Natural killer cell treated with Interleukin-12 subunit alpha and Interleukin-12 subunit beta and Interleukin-15 and Interleukin-18, amount 100 ng/mL, for 72 hours (primary cell): ENCODE measurements at regions not wholly inside any gene's neighbourhood (a gene's known extent, or its start where the extent isn't known, plus 50 kb on each side); places are given as distances from the start of the nearest gene placed in this dataset.

Experiments
- ATAC-seq, 2 donors: fragments of 150-1000 bp; cut with Tn5 transposase in 1 of 2; sonication (Bioruptor Pico), chemical (Tn5 transposase) in 1 of 2; 2 replicates each; pipeline ENCODE4 v1.10.0; 2021
- DNase-seq: peaks from one replicate; pipeline ENCODE4 v3.0.0; 2022; ENCODE audit warnings: low spot score
- H3K27ac Mint-ChIP-seq, 2 donors: 1 replicate in 1 of 2; 2 replicates in 1 of 2; pipeline ENCODE4 v1.8.0; 2022; ENCODE audit warnings: mixed read lengths in 2 of 2, mild to moderate bottlenecking in 1 of 2, moderate library complexity in 1 of 2
- H3K27me3 Mint-ChIP-seq, 2 donors: 1 replicate in 1 of 2; 2 replicates in 1 of 2; pipeline ENCODE4 v1.8.0; 2022; ENCODE audit warnings: mixed read lengths in 2 of 2
- H3K36me3 Mint-ChIP-seq: one replicate; pipeline ENCODE4 v1.8.0; 2022; ENCODE audit warnings: mixed read lengths
- H3K4me1 Mint-ChIP-seq, 2 donors: 1 replicate in 1 of 2; 2 replicates in 1 of 2; pipeline ENCODE4 v1.8.0; 2022; ENCODE audit warnings: low read depth in 2 of 2, mixed read lengths in 2 of 2, mild to moderate bottlenecking in 1 of 2
- H3K4me3 Mint-ChIP-seq: one replicate; pipeline ENCODE4 v1.8.0; 2022; ENCODE audit warnings: mixed read lengths
- H3K9me3 Mint-ChIP-seq: 2 replicates; pipeline ENCODE4 v1.8.0; 2022; ENCODE audit warnings: mixed read lengths

- Mint-ChIP-seq H3K4me1 (no peaks in the 10 kb centered on the region), H3K27ac (no peak overlapping the region), H3K9me3 (peaks cover 35% of the 10 kb centered on the region), H3K4me3 (no peak overlapping the region), H3K36me3 (peaks cover 10% of the 10 kb centered on the region), H3K27me3 (no peaks in the 10 kb centered on the region)
- DNase-seq (no peak), ATAC-seq (no peak)
These were observed 355.9 kb upstream of the TENM4 start for GRCh38 chr11:79796704-79797103.

- DNase-seq, result no peak
- H3K27me3 Mint-ChIP-seq, result no peaks in the 10 kb centered on the region
These were observed 353.9 kb upstream of the TENM4 start for GRCh38 chr11:79794484-79795393.

GRCh38 chr11:79794057-79794456 is 353.2 kb upstream of the TENM4 start:
- Mint-ChIP-seq H3K4me1 (no peaks in the 10 kb centered on the region), H3K27ac (no peak overlapping the region)

More at GRCh38 chr11:79794484-79795393, 353.9 kb upstream of the TENM4 start:
- Mint-ChIP-seq H3K4me3 (no peak overlapping the region), H3K27ac (no peak overlapping the region), H3K4me1 (no peaks in the 10 kb centered on the region), H3K9me3 (peaks cover 27% of the 10 kb centered on the region), H3K36me3 (peaks cover 17% of the 10 kb centered on the region)
- no peak for ATAC-seq

GRCh38 chr11:79786961-79787360 is 346.1 kb upstream of the TENM4 start:
- ATAC-seq (no peak), DNase-seq (no peak)
- Mint-ChIP-seq H3K4me3 (no peak overlapping the region), H3K9me3 (peaks cover 20% of the 10 kb centered on the region), H3K27me3 (no peaks in the 10 kb centered on the region), H3K4me1 (no peaks in the 10 kb centered on the region), H3K36me3 (peaks cover 7% of the 10 kb centered on the region), H3K27ac (no peak overlapping the region)

More at GRCh38 chr11:79794057-79794456, 353.2 kb upstream of the TENM4 start:
- Mint-ChIP-seq H3K9me3 (peaks cover 27% of the 10 kb centered on the region), H3K4me3 (no peak overlapping the region), H3K36me3 (peaks cover 17% of the 10 kb centered on the region), H3K27me3 (no peaks in the 10 kb centered on the region)
- no peak for DNase-seq
- no peak for ATAC-seq

GRCh38 chr11:79783833-79784232 is 343.0 kb upstream of the TENM4 start:
- Mint-ChIP-seq H3K36me3 (no peaks in the 10 kb centered on the region), H3K4me3 (no peak overlapping the region), H3K4me1 (no peaks in the 10 kb centered on the region), H3K27ac (no peak overlapping the region), H3K27me3 (no peaks in the 10 kb centered on the region), H3K9me3 (peaks cover 21% of the 10 kb centered on the region)
- ATAC-seq, result no peak
- no peak for DNase-seq

- no peaks in the 10 kb centered on the region for H3K27me3 Mint-ChIP-seq
- no peak for ATAC-seq
- peaks cover 21% of the 10 kb centered on the region for H3K9me3 Mint-ChIP-seq
- H3K4me1 Mint-ChIP-seq, result no peaks in the 10 kb centered on the region
- no peak for DNase-seq
- peaks cover 4% of the 10 kb centered on the region for H3K36me3 Mint-ChIP-seq
- no peak overlapping the region for H3K4me3 Mint-ChIP-seq
- no peak overlapping the region for H3K27ac Mint-ChIP-seq
These were observed 327.5 kb upstream of the TENM4 start for GRCh38 chr11:79768343-79768742.

GRCh38 chr11:79762279-79762921 is 321.6 kb upstream of the TENM4 start:
- Mint-ChIP-seq H3K4me3 (no peak overlapping the region), H3K9me3 (peaks cover 19% of the 10 kb centered on the region), H3K4me1 (no peaks in the 10 kb centered on the region), H3K27me3 (no peaks in the 10 kb centered on the region), H3K27ac (no peak overlapping the region), H3K36me3 (no peaks in the 10 kb centered on the region)
- no peak for DNase-seq
- no peak for ATAC-seq

- Mint-ChIP-seq H3K9me3 (peaks cover 11% of the 10 kb centered on the region), H3K36me3 (no peaks in the 10 kb centered on the region), H3K27ac (no peak overlapping the region), H3K4me3 (no peak overlapping the region), H3K4me1 (no peaks in the 10 kb centered on the region), H3K27me3 (no peaks in the 10 kb centered on the region)
- no peak for ATAC-seq
- DNase-seq, result no peak
These were observed 317.5 kb upstream of the TENM4 start for GRCh38 chr11:79758325-79758724.

GRCh38 chr11:79747406-79747805 is 306.6 kb upstream of the TENM4 start:
- no peak overlapping the region for H3K27ac Mint-ChIP-seq
- ATAC-seq (no peak), DNase-seq (no peak)
- H3K4me1 Mint-ChIP-seq, result no peaks in the 10 kb centered on the region
- H3K4me3 Mint-ChIP-seq, result no peak overlapping the region
- no peaks in the 10 kb centered on the region for H3K36me3 Mint-ChIP-seq
- peaks cover 18% of the 10 kb centered on the region for H3K9me3 Mint-ChIP-seq
- no peaks in the 10 kb centered on the region for H3K27me3 Mint-ChIP-seq

GRCh38 chr11:79744941-79745340 is 304.1 kb upstream of the TENM4 start:
- DNase-seq (no peak), ATAC-seq (no peak)
- Mint-ChIP-seq H3K4me3 (no peak overlapping the region), H3K9me3 (peaks cover 28% of the 10 kb centered on the region), H3K4me1 (no peaks in the 10 kb centered on the region), H3K27me3 (no peaks in the 10 kb centered on the region), H3K27ac (no peak overlapping the region), H3K36me3 (no peaks in the 10 kb centered on the region)

- no peaks in the 10 kb centered on the region for H3K4me1 Mint-ChIP-seq
- H3K4me3 Mint-ChIP-seq, result no peak overlapping the region
- H3K36me3 Mint-ChIP-seq, result no peaks in the 10 kb centered on the region
- peaks cover 31% of the 10 kb centered on the region for H3K9me3 Mint-ChIP-seq
- ATAC-seq (no peak), DNase-seq (no peak)
- no peaks in the 10 kb centered on the region for H3K27me3 Mint-ChIP-seq
- no peak overlapping the region for H3K27ac Mint-ChIP-seq
These were observed 301.3 kb upstream of the TENM4 start for GRCh38 chr11:79742176-79742575.

- Mint-ChIP-seq H3K9me3 (peaks cover 31% of the 10 kb centered on the region), H3K4me3 (no peak overlapping the region)
- ATAC-seq, result no peak
These were observed 298.8 kb upstream of the TENM4 start for GRCh38 chr11:79739591-79739990.

GRCh38 chr11:79727221-79727620 is 286.4 kb upstream of the TENM4 start:
- ATAC-seq (no peak), DNase-seq (no peak)
- Mint-ChIP-seq H3K9me3 (peaks cover 21% of the 10 kb centered on the region), H3K27ac (no peak overlapping the region), H3K4me1 (no peaks in the 10 kb centered on the region), H3K27me3 (no peaks in the 10 kb centered on the region), H3K36me3 (no peaks in the 10 kb centered on the region), H3K4me3 (no peak overlapping the region)

More at GRCh38 chr11:79739591-79739990, 298.8 kb upstream of the TENM4 start:
- Mint-ChIP-seq H3K36me3 (no peaks in the 10 kb centered on the region), H3K27ac (no peak overlapping the region), H3K4me1 (no peaks in the 10 kb centered on the region), H3K27me3 (no peaks in the 10 kb centered on the region)
- DNase-seq, result no peak

GRCh38 chr11:79720115-79720514 is 279.3 kb upstream of the TENM4 start:
- Mint-ChIP-seq H3K27me3 (no peaks in the 10 kb centered on the region), H3K27ac (no peak overlapping the region), H3K4me3 (no peak overlapping the region), H3K36me3 (no peaks in the 10 kb centered on the region), H3K4me1 (no peaks in the 10 kb centered on the region), H3K9me3 (peaks cover 7% of the 10 kb centered on the region)
- DNase-seq (no peak), ATAC-seq (no peak)
